IPS DF 4.7 (cell line): ENCODE measurements at regions not wholly inside any gene's neighbourhood (a gene's known extent, or its start where the extent isn't known, plus 50 kb on each side); places are given as distances from the start of the nearest gene placed in this dataset.
"Not testable (repeated sequence)": the region's sequence is repeated elsewhere in the genome, so short reads cannot be mapped to it uniquely, and the experiment has no call there.

ENCODE experiments used
- DNase-seq: peaks from one replicate; pipeline ENCODE4 v3.0.0-alpha.2; 2013; ENCODE audit warnings: low spot score; ENCODE audit errors: extremely low read depth

GRCh38 chr20:22690616-22691179, 106.3 kb upstream of the FOXA2 start:
- no peak for DNase-seq

DNA sequence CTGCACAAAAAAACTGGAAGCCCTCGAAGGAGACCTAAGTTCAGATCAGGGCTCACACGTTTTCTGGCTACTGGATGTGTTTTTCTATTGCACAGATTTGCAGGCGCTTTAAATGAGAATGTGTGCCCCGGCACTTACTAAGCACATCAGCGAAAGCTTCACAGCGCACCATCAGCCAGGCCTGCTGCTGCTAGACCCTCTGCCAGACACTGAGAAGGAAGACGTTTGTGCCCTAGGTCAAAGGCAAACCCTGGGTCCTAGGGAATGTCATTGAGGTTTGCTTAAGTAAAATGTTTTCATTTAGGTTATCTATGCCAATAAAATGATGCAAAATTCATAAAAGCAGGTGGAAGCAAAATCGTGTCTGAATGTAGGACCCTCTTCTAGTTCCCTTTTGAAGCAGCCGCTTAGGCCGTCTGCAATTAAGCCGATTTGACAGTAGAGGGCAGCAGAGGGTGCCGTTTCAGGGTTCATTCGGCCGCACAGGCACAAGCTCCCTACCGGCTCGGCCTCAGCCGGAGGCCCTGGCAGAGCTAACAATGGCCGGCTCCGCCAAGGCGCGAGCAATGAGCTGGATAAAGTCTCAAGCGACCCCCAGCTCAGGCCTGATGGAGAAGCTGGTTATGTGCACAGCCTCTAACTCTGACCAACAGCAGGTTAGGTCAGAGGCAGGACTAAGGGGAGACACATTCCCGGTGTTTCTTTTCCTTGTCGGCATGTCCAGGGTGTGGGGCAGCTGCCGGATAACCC, 107.2 kb upstream of the FOXA2 start:
- peak; percentile 49 for DNase-seq

GRCh38 chr20:22692119-22692475, 107.7 kb upstream of the FOXA2 start:
- no peak for DNase-seq

- DNase-seq = not testable (repeated sequence)
Observed at GRCh38 chr20:22692620-22693019, 108.2 kb upstream of the FOXA2 start.

- DNase-seq = no peak
Observed at GRCh38 chr20:22696759-22697158, 112.4 kb upstream of the FOXA2 start.

DNA sequence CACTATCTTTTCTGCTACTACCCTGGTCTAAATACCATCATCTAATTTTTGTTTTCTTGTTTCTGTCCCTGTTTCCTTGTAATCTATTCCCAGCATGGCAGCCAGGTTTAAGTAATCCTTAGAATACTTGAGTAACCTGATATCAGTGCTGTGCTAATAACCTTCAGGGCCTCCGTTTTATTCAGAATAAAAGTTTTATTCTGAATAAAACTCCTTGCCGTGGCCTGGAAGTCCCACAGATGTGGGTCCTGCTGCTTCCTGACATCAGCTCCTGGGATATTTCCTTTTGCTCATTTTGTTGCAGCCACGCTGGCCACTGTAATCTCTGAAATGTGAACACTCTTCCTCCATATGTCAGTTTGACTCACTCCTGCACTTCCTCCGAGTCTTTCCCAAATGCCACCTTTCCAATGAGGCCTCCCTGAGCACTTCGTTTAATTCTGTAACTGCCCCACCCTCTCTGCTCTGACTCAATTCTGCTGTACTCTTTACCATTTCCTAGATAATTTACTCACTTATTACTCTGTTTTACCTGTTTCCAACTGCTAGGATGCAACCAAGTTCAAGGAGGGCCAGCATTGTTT, 114.0 kb upstream of the FOXA2 start:
- DNase-seq = no peak

DNA sequence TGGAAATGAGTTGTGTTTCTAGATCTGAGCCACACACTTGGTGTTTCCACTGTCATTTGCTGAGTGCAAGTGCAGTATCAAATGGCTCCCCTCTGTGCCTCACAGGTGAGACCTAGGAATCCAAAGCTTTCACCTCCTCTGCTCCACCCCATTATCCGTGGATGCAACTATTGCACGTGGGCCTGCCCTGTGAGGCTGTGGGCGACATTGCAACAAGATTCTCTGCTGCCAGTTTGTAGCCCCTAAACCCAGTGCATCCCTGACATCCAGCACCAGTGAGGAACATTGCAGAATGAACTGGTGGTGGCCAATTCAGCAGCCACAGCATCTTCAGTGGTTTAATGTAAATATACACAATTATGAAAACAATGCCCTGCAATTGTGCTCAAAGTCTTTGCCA, 115.0 kb upstream of the FOXA2 start:
- DNase-seq = no peak

DNA sequence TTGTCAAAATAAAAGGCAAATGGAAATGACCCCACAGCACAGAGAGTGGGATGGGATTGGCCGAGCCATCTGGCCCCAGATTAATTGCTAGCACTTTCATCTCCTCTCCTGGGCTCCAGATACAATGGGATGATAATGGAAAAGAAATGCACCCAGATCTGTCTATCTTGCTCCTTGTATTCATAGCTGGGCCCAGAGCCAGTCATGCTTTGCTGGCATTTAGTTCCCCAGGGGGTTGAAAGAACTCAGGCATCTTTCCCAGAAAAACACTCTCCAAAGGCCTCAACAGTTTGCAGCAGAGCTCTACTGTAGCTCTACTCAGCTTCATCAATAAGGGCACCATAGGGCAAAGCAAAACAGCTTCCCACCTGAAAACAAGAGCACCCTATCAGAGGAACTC, 116.0 kb upstream of the FOXA2 start:
- DNase-seq = no peak

- DNase-seq = no peak
Observed at GRCh38 chr20:22701679-22702308, 117.4 kb upstream of the FOXA2 start.

GRCh38 chr20:22703843-22704242, 119.5 kb upstream of the FOXA2 start:
- DNase-seq = no peak

DNA sequence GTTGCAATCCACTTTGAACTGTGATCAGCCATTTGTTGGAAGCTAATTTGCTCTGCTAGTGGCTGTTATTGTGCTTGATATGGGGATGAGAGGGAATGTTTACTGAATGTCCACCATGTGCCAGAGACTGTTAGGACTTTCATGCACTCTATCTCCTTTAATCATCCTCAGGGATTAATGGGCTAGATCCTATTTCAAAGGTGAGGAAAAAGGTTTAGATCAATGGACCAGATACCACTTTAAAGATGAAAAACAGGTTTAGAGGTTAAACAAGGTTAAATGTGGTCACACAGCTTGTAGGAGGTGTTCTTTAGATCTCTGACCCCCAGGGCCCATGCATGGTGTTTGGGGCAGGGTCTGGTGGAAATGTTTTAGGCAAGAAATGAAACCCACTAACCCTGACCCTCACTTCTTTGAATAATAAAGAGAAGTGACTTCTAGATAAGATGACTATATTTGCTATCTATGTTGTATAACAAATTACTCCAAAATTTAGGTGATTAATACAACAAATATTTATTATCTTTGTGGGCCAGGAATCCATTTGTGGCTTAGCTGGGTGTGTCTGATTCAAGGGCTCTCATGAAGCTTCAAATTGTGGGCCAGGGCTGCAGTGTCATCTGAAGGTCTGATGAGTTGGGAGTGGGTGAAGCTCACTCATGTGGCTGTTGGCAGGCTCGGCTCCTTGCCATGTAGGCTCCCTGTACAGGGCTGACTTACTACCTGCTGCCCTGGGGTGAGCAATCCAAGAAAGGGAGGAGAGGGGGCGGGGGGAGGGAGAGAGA, 127.8 kb upstream of the FOXA2 start:
- DNase-seq = no peak

DNA sequence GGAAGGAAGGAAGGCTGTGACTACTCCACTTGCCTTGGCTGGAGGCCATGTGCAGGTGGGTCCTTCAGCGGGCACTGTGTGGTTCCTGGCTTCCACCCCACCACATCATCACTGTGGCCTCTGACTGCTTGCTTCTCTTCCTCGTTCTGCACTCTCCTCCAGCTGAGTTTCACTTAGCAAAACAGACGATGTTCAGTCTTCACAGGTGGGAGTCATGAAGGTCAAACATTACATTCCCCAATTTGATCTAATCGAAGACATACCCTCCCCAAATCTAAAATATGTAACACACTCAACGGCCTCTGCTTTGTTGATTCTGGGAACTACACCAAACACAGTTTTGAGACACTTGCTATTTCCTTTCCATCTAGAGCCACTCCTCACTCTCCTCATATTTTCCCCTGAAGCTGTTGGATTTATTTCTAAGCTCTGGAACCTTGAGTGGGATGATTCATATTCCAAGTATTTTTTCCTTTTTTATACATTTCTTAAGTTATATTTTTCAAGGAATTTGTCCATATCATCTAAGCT, 132.5 kb upstream of the FOXA2 start:
- no peak for DNase-seq

DNA sequence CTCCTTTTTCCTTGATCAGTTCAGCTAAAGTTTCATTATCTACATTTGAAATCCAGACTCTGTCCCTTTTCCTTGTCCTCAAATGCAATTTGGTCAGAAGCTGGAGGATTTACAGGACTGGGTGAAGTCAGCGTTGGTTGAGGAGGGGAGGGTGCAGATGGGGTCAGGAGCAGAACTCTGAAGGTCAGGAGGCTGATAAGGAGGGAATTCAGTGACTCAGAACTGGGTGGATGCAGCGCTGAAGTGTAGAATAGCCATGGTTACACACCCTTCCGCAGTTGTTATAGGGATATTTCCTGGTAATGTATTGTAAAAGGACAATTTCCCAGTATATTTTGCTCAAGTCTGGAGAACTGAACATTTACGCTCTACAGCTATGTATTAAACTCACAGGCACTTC, 133.1 kb upstream of the FOXA2 start:
- DNase-seq = no peak

DNA sequence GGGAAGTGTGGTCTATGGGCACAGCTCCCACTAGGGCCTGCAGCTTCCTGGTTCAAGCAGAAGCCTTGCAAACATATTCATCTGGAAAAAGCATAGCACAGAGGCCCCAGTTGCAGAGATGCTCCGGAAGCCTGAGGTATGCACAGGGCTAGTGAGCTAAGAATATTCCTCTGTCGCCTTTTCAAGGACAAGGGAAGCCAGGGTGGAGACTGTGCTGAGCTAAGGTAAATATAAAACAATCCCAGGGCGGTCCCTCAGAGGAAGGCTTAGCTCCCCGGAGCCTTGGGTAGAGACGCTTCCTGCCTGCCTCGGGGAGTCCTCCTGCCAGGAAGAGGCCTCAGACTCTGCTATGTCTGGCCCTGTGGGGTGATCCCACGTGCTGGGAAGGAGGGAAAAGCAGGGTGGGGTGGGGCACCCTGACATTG, 134.8 kb upstream of the FOXA2 start:
- no peak for DNase-seq

DNA sequence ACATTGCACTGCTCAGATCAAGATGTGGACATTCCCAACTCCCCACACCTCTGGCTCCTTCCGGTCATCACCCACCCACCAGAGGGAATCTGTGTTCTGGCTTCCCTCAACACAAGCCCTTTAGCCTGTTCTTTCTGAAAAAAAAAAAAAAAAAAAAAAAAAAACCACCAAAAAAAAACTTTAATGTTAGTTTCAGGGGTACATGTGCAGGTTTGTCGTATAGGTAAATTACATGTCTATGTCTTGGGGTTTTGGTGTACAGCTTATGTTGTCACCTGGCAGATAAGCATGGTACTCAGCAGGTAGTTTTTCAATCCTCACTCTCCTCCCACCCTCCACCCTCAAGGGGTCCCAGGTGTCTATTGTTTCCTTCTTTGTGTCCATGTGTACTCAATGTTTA, 135.8 kb upstream of the FOXA2 start:
- DNase-seq = no peak

GRCh38 chr20:22722811-22723210, 138.4 kb upstream of the FOXA2 start:
- no peak for DNase-seq

DNA sequence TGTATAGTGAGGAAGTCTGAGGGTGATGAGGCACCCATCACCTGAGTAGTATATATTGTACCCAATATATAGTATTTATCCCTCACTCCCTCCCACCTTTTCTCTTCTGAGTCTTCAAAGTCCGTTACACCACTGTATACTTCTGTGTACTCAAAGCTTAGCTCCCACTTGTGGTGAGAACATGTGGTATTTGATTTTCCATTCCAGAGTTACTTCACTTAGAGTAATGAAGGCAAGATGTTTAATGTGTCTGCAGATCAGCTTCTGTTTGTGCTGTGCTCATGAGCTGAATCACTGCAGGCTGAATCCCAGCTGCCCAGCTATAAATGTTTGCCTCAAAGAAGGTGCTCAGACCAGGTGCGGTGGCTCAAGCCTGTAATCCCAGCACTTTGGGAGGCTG, 139.3 kb upstream of the FOXA2 start:
- DNase-seq = no peak

- no peak for DNase-seq
Observed at GRCh38 chr20:22728146-22728745, 143.9 kb upstream of the FOXA2 start.

DNA sequence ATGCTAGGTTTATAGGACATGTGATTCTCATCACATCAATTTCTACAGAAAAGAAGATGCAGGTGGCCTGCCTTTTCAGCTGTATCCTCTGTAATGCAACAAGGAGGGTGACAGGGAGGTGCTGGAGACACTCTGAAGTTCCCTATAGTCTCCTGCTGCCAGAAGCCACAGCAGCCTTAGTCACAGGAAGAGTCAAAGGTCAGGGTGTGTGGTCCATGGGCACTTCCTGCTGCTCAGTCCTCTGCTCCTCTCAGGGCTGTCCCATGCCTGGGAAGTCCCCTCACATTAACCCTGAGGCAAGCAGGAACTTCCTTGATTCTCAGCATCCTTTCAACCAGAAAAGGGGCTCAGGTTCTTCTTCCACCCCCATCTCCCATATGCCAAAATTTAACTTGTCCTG, 144.8 kb upstream of the FOXA2 start:
- DNase-seq = no peak

- no peak for DNase-seq
Observed at GRCh38 chr20:22729616-22730236, 145.4 kb upstream of the FOXA2 start.

GRCh38 chr20:22732751-22733150, 148.4 kb upstream of the FOXA2 start:
- no peak for DNase-seq
